Upper lobe of right lung (tissue), 1 donor: ENCODE measurements at regions not wholly inside any gene's neighbourhood (a gene's known extent, or its start where the extent isn't known, plus 50 kb on each side); places are given as distances from the start of the nearest gene placed in this dataset.

ENCODE experiments used
- ATAC-seq: fragments of 200-7000 bp; cut with Tn5 transposase; one replicate; pipeline ENCODE4 v1.9.1; 2020; ENCODE audit warnings: mild to moderate bottlenecking, moderate library complexity
- DNase-seq: peaks from one replicate; pipeline ENCODE4 v3.0.0-alpha.2; 2020
- H3K27ac ChIP-seq: fragments of 200-600 bp; one replicate; pipeline ENCODE4 v1.8.0; 2022
- H3K27me3 ChIP-seq: fragments of 200-600 bp; one replicate; pipeline ENCODE4 v1.8.0; 2022; ENCODE audit warnings: mild to moderate bottlenecking
- H3K36me3 ChIP-seq: fragments of 200-600 bp; one replicate; pipeline ENCODE4 v1.8.0; 2022
- H3K4me1 ChIP-seq: fragments of 200-600 bp; one replicate; pipeline ENCODE4 v1.8.0; 2022
- H3K4me3 ChIP-seq: fragments of 200-600 bp; one replicate; pipeline ENCODE4 v1.8.0; 2022; ENCODE audit warnings: mild to moderate bottlenecking
- H3K9me3 ChIP-seq: fragments of 200-600 bp; one replicate; pipeline ENCODE4 v1.8.0; 2022
- intact Hi-C: fragments of 100-400 bp; cut with DNase I; formaldehyde crosslinking; loops from one replicate; pipeline ENCODE4 v1.11.0; 2022
- TF ChIP-seq, protein P1 (sequence below): fragments of 200-600 bp; IDR thresholded peaks from one replicate; pipeline ENCODE4 v1.8.0; 2022; ENCODE audit warnings: antibody characterized with exemption
- donor health status: DM: no; HTN: yes; CAD: no; lungs with severe emphysema.

DNA sequence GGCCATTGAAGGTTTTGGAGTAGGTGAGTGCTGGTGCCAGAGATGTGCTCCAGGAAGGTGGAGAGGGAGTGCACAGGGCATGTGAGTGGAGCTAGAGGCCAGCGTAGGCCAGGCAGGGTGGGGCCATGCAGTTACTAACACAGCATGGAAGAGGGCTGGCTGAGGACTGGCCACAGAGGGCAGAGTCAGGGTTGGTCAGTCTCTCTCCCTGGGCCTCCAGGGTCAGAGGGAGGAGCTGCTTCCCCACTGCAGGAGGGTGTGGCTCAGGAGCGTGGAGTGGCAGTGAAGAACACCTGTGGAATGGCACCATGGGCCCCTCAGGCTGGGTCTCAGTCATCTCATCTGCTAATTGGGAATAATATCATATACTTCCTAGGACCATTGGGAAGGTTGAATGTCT is 167.7 kb downstream of the MACROH2A1 start:
- TF ChIP-seq, protein P1, sequence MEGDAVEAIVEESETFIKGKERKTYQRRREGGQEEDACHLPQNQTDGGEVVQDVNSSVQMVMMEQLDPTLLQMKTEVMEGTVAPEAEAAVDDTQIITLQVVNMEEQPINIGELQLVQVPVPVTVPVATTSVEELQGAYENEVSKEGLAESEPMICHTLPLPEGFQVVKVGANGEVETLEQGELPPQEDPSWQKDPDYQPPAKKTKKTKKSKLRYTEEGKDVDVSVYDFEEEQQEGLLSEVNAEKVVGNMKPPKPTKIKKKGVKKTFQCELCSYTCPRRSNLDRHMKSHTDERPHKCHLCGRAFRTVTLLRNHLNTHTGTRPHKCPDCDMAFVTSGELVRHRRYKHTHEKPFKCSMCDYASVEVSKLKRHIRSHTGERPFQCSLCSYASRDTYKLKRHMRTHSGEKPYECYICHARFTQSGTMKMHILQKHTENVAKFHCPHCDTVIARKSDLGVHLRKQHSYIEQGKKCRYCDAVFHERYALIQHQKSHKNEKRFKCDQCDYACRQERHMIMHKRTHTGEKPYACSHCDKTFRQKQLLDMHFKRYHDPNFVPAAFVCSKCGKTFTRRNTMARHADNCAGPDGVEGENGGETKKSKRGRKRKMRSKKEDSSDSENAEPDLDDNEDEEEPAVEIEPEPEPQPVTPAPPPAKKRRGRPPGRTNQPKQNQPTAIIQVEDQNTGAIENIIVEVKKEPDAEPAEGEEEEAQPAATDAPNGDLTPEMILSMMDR = no peak
- H3K36me3 ChIP-seq = no peaks in the 10 kb centered on the region
- DNase-seq (peak; percentile 68), ATAC-seq (peak; percentile 64)
- H3K4me3 ChIP-seq = no peak overlapping the region
- peak overlapping the region; percentile 55 for H3K27ac ChIP-seq
- H3K9me3 ChIP-seq = no peaks in the 10 kb centered on the region
- intact Hi-C loops = no loop called here
- H3K4me1 ChIP-seq = peaks cover 10% of the 10 kb centered on the region
- no peaks in the 10 kb centered on the region for H3K27me3 ChIP-seq

- peak; percentile 81 for ATAC-seq
- Histone ChIP-seq H3K27ac (peak overlapping the region; percentile 55), H3K36me3 (no peaks in the 10 kb centered on the region), H3K9me3 (no peaks in the 10 kb centered on the region), H3K4me1 (peaks cover 10% of the 10 kb centered on the region), H3K4me3 (no peak overlapping the region), H3K27me3 (no peaks in the 10 kb centered on the region)
- TF ChIP-seq, protein P1 = no peak
- intact Hi-C loops = no loop called here
- peak; percentile 83 for DNase-seq
Measured at GRCh38 chr5:135230251-135230925, 168.6 kb downstream of the MACROH2A1 start.

DNA sequence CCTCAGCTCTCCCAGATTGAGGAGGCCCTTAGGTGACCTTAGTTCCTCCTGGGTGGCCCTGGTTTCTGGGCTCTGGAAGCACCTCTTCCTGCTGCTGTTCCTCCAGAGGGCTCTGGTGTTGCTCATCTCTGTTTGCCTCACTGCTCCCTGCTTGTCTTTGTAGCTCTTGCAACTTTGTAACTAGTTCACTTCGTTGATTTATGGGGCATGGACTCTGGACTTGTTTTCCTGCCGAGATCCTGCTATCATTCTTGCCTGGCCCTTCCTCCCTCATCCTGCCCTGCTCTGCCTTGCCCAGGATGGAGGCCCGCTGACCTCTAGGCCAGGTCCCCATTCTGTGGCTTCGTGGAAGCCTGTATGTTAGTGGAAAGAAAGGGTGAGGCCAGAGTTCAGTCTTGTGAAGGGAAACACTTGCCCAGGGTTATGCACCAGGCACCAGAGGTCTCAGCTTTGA is 169.3 kb downstream of the MACROH2A1 start:
- ATAC-seq = no peak
- no peak for DNase-seq
- Histone ChIP-seq H3K4me3 (no peak overlapping the region), H3K27me3 (no peaks in the 10 kb centered on the region), H3K36me3 (no peaks in the 10 kb centered on the region), H3K27ac (no peak overlapping the region), H3K4me1 (peaks cover 10% of the 10 kb centered on the region), H3K9me3 (no peaks in the 10 kb centered on the region)
- intact Hi-C loops = no loop called here
- TF ChIP-seq, protein P1 = no peak

DNA sequence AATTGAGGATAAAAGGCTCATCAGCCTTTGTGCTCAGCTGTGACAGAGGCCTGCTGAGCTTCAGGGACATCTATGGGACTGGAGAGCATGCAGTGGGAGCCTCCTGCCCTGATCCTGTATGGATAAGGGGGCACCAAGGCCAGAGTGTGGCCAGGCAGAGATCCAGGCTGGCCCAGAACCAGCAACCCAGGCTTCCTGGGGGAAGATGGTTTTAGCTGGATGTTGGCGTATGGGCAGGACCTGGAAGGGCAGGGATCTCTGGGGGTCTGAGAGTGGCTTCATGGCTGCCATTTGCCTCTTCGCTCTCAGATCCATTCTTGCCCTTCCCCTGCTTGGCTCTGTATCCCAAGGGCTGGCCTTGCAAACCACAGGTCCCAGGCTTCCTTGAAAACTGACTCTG is 169.9 kb downstream of the MACROH2A1 start:
- no peak for ATAC-seq

GRCh38 chr5:135228222-135228621 is 170.8 kb downstream of the MACROH2A1 start:
- ATAC-seq (no peak), DNase-seq (no peak)
- TF ChIP-seq, protein P1 = no peak
- no peak overlapping the region for H3K27ac ChIP-seq
- no peaks in the 10 kb centered on the region for H3K9me3 ChIP-seq
- H3K36me3 ChIP-seq = no peaks in the 10 kb centered on the region
- H3K27me3 ChIP-seq = no peaks in the 10 kb centered on the region
- no peak overlapping the region for H3K4me3 ChIP-seq
- intact Hi-C loops = no loop called here
- peaks cover 10% of the 10 kb centered on the region for H3K4me1 ChIP-seq

More for the DNA sequence above, 169.9 kb downstream of the MACROH2A1 start:
- H3K27me3 ChIP-seq = no peaks in the 10 kb centered on the region
- no peaks in the 10 kb centered on the region for H3K36me3 ChIP-seq
- intact Hi-C loops = no loop called here
- no peak overlapping the region for H3K27ac ChIP-seq
- TF ChIP-seq, protein P1 = no peak
- H3K9me3 ChIP-seq = no peaks in the 10 kb centered on the region
- H3K4me3 ChIP-seq = no peak overlapping the region
- H3K4me1 ChIP-seq = peaks cover 10% of the 10 kb centered on the region
- DNase-seq = no peak
